ENCODE measurements at regions not wholly inside any gene's neighbourhood (a gene's known extent, or its start where the extent isn't known, plus 50 kb on each side); places are given as distances from the start of the nearest gene placed in this dataset.

- no peak for TF ChIP-seq CTCF (IDR thresholded peaks at IDR 0.05)
- no peak for TF ChIP-seq POLR2A (IDR thresholded peaks at IDR 0.05)
- TF ChIP-seq POLR2AphosphoS5 (IDR thresholded peaks at IDR 0.05): no peak
- TF ChIP-seq EP300 (IDR thresholded peaks at IDR 0.05; ENCODE audit: low read depth): no peak
Observed at GRCh38 chr2:2564300-2565078, 233.4 kb upstream of the MYT1L start.
